A673 (cell line): ENCODE measurements at regions not wholly inside any gene's neighbourhood (a gene's known extent, or its start where the extent isn't known, plus 50 kb on each side); places are given as distances from the start of the nearest gene placed in this dataset.

Experiments
- BruUV-seq: library from RNA; stranded (reverse); fragments of 400-500 nt; replicated peaks from 2 replicates; lab custom pipeline; 2021; lab: Mats Ljungman, UMichigan
- CTCF ChIA-PET: fragments of 300-600 bp; sonication (Branson Sonifier 250); formaldehyde crosslinking; loops from one replicate; lab custom pipeline; 2022; ENCODE audit warnings: antibody characterized with exemption; lab: Charles Lee
- POLR2A ChIA-PET: fragments of 300-600 bp; sonication (Branson Sonifier 250); formaldehyde crosslinking; loops from one replicate; lab custom pipeline; 2022; ENCODE audit warnings: antibody characterized with exemption; ENCODE audit not compliant: low non-redundant PET; lab: Charles Lee
- DNase-seq: peaks from one replicate; pipeline ENCODE4 v3.0.0-alpha.2; 2015; ENCODE audit warnings: low spot score
- H3K27ac ChIP-seq: fragments of 200-600 bp; sonication (generic); 2 replicates; pipeline ENCODE4 v1.5.1; 2016; ENCODE audit warnings: mixed run types, low read depth, mild to moderate bottlenecking, mixed read lengths, antibody characterized with exemption, low read length; ENCODE audit not compliant: poor library complexity, severe bottlenecking
- H3K27me3 ChIP-seq: fragments of 200-600 bp; sonication (generic); replicated peaks from 2 replicates; pipeline ENCODE4 v1.6.1; 2017; ENCODE audit warnings: mixed run types, low read depth, mild to moderate bottlenecking, mixed read lengths, antibody characterized with exemption, low read length; ENCODE audit not compliant: insufficient read depth, poor library complexity
- H3K36me3 ChIP-seq: fragments of 200-600 bp; sonication (generic); 2 replicates; pipeline ENCODE4 v1.6.1; 2016; ENCODE audit warnings: mixed run types, mild to moderate bottlenecking, mixed read lengths, antibody characterized with exemption, low read length; ENCODE audit not compliant: insufficient read depth, poor library complexity, severe bottlenecking
- H3K4me1 ChIP-seq: fragments of 200-600 bp; sonication (generic); 2 replicates; pipeline ENCODE4 v1.6.1; 2017; ENCODE audit warnings: mixed run types, mild to moderate bottlenecking, mixed read lengths, antibody characterized with exemption, low read length; ENCODE audit not compliant: insufficient read depth, poor library complexity, severe bottlenecking
- H3K4me3 ChIP-seq: fragments of 200-600 bp; sonication (generic); 2 replicates; pipeline ENCODE4 v1.5.1; 2016; ENCODE audit warnings: low read depth, mixed run types, mild to moderate bottlenecking, mixed read lengths, low read length; ENCODE audit not compliant: poor library complexity, severe bottlenecking
- H3K9me3 ChIP-seq: fragments of 200-600 bp; sonication (generic); 2 replicates; pipeline ENCODE4 v1.6.1; 2016; ENCODE audit warnings: mixed run types, low read depth, mild to moderate bottlenecking, mixed read lengths, antibody characterized with exemption, low read length; ENCODE audit not compliant: poor library complexity, severe bottlenecking
- EZH2 ChIP-seq: fragments of 200-600 bp; sonication (generic); IDR thresholded peaks from 2 replicates; pipeline ENCODE4 v1.6.1; 2017; ENCODE audit warnings: borderline replicate concordance, low read depth, mild to moderate bottlenecking, mixed read lengths, antibody characterized with exemption, low read length; ENCODE audit not compliant: poor library complexity, severe bottlenecking
- intact Hi-C: fragments of 100-400 bp; cut with micrococcal nuclease; formaldehyde crosslinking; loops from one replicate; pipeline ENCODE4 v1.10.0; 2022; ENCODE audit not compliant: unreplicated experiment
- TF ChIP-seq, protein P1 (sequence below): fragments of 300-800, 200-600 bp; sonication (generic); conservative IDR thresholded peaks from 2 replicates; pipeline ENCODE4 v1.5.1; 2017; ENCODE audit warnings: low read depth, mild to moderate bottlenecking, antibody characterized with exemption, low read length, moderate library complexity, mixed read lengths

DNA sequence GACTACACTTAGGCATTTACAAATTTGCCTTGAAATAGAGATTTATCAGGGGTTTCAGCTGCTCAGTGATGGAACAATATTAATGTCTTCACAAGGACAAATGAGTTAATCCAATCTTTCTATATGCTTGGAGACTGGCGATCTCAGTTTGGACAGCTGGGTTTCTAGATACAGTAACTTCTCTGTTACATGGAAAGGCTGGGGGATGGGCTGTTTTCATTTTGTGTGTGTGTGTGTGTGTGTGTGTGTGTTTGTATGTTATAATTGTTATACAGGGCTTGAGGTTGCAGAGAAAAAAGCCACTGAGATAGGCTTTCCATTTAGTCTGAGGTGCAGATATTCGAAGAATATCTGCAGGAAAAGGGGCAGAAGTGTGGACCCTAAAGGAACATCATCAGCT, 359.3 kb upstream of the SALL1 start:
- BruUV-seq = no TSS peak
- ChIA-PET POLR2A (no interaction called here), CTCF (no interaction called here)
- intact Hi-C loops = no loop called here
- Histone ChIP-seq H3K27me3 (no peaks in the 10 kb centered on the region), H3K9me3 (no peaks in the 10 kb centered on the region), H3K4me1 (no peaks in the 10 kb centered on the region), H3K27ac (no peak overlapping the region), H3K36me3 (no peaks in the 10 kb centered on the region), H3K4me3 (no peak overlapping the region)
- TF ChIP-seq, protein P1, sequence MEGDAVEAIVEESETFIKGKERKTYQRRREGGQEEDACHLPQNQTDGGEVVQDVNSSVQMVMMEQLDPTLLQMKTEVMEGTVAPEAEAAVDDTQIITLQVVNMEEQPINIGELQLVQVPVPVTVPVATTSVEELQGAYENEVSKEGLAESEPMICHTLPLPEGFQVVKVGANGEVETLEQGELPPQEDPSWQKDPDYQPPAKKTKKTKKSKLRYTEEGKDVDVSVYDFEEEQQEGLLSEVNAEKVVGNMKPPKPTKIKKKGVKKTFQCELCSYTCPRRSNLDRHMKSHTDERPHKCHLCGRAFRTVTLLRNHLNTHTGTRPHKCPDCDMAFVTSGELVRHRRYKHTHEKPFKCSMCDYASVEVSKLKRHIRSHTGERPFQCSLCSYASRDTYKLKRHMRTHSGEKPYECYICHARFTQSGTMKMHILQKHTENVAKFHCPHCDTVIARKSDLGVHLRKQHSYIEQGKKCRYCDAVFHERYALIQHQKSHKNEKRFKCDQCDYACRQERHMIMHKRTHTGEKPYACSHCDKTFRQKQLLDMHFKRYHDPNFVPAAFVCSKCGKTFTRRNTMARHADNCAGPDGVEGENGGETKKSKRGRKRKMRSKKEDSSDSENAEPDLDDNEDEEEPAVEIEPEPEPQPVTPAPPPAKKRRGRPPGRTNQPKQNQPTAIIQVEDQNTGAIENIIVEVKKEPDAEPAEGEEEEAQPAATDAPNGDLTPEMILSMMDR = no peak
- no peak for TF ChIP-seq EZH2
- no peak for DNase-seq

GRCh38 chr16:51509336-51509735, 358.3 kb upstream of the SALL1 start:
- Histone ChIP-seq H3K4me3 (no peak overlapping the region), H3K36me3 (no peaks in the 10 kb centered on the region), H3K9me3 (no peaks in the 10 kb centered on the region), H3K4me1 (no peaks in the 10 kb centered on the region), H3K27ac (no peak overlapping the region), H3K27me3 (no peaks in the 10 kb centered on the region)
- ChIA-PET POLR2A (no interaction called here), CTCF (no interaction called here)
- intact Hi-C loops = no loop called here
- TF ChIP-seq EZH2 = no peak
- TF ChIP-seq, protein P1 = no peak
- no peak for DNase-seq
- no TSS peak for BruUV-seq

- ChIA-PET CTCF (no interaction called here), POLR2A (no interaction called here)
- peak; percentile 28 for DNase-seq
- TF ChIP-seq, protein P1 = no peak
- no peak for TF ChIP-seq EZH2
- Histone ChIP-seq H3K4me1 (no peaks in the 10 kb centered on the region), H3K9me3 (no peaks in the 10 kb centered on the region), H3K36me3 (no peaks in the 10 kb centered on the region), H3K4me3 (no peak overlapping the region), H3K27me3 (no peaks in the 10 kb centered on the region), H3K27ac (no peak overlapping the region)
- no TSS peak for BruUV-seq
- intact Hi-C loops = no loop called here
These were observed 357.6 kb upstream of the SALL1 start for GRCh38 chr16:51508490-51509212.
